B cell (primary cell): ENCODE measurements at regions not wholly inside any gene's neighbourhood (a gene's known extent, or its start where the extent isn't known, plus 50 kb on each side); places are given as distances from the start of the nearest gene placed in this dataset.

Experiments used
- ATAC-seq: fragments of 200-7000 bp; cut with Tn5 transposase; one replicate; pipeline ENCODE4 v1.10.0; 2021; ENCODE audit warnings: low read depth, mild to moderate bottlenecking, moderate number of reproducible peaks, moderate library complexity
- CTCF ChIA-PET: fragments of 350-600 bp; sonication (Branson Sonifier 250); formaldehyde crosslinking; loops from one replicate; lab custom pipeline; 2021; ENCODE audit warnings: antibody characterized with exemption, inconsistent platforms; lab: Charles Lee
- POLR2A ChIA-PET: fragments of 350-600 bp; sonication (Branson Sonifier 250); formaldehyde crosslinking; loops from one replicate; lab custom pipeline; 2021; ENCODE audit warnings: antibody characterized with exemption; lab: Charles Lee
- DNase-seq: peaks from one replicate; pipeline ENCODE4 v3.0.0; 2013
- H2AFZ ChIP-seq: 2 replicates; pipeline ENCODE4 v1.6.1; 2012; ENCODE audit warnings: mild to moderate bottlenecking, low read depth, low read length; ENCODE audit not compliant: insufficient read depth, poor library complexity, severe bottlenecking
- H3K27ac ChIP-seq, 2 donors: 1 replicate in 1 of 2; 2 replicates in 1 of 2; pipeline ENCODE4 v1.5.1; 2012 to 2013; ENCODE audit warnings: low read length in 2 of 2, mild to moderate bottlenecking in 2 of 2, moderate library complexity in 1 of 2
- H3K27me3 ChIP-seq, 4 experiments: fragments of 200-600 bp in 1 of 4; sonication (generic) in 1 of 4; replicated peaks in 1 of 4; 1 replicate in 2 of 4; 2 replicates in 2 of 4; pipeline versions ENCODE4 v1.6.1 to v1.7.0; 2013 to 2016; ENCODE audit warnings: low read length in 3 of 4, mild to moderate bottlenecking in 2 of 4, mixed read lengths in 1 of 4, moderate library complexity in 1 of 4; ENCODE audit not compliant: insufficient read depth in 4 of 4, control insufficient read depth in 3 of 4; ENCODE audit errors: control extremely low read depth in 1 of 4
- H3K36me3 ChIP-seq, 2 experiments: replicated peaks in 1 of 2; 1 replicate in 1 of 2; 2 replicates in 1 of 2; pipeline versions ENCODE4 v1.6.1 to v1.7.1; 2013; ENCODE audit warnings: low read length in 1 of 2; ENCODE audit not compliant: insufficient read depth in 2 of 2, control insufficient read depth in 1 of 2; ENCODE audit errors: control extremely low read depth in 1 of 2, extremely low read depth in 1 of 2
- H3K4me1 ChIP-seq, 2 donors: fragments of 200-600 bp in 1 of 2; sonication (generic) in 1 of 2; 1 replicate in 1 of 2; 2 replicates in 1 of 2; pipeline versions ENCODE4 v1.5.1 to v1.6.1; 2013 to 2017; ENCODE audit warnings: low read length in 2 of 2; ENCODE audit not compliant: control insufficient read depth in 2 of 2, insufficient read depth in 2 of 2
- H3K4me2 ChIP-seq: replicated peaks from 2 replicates; pipeline ENCODE3; 2012; ENCODE audit warnings: mild to moderate bottlenecking, low read depth, low read length; ENCODE audit not compliant: poor library complexity, severe bottlenecking
- H3K4me3 ChIP-seq, 5 experiments: fragments of 200-600 bp in 1 of 5; sonication (generic) in 1 of 5; 1 replicate in 3 of 5; 2 replicates in 2 of 5; pipeline versions ENCODE4 v1.5.1 to v1.7.0; 2011 to 2016; ENCODE audit warnings: low read length in 4 of 5, mild to moderate bottlenecking in 4 of 5, low read depth in 2 of 5, control low read depth in 1 of 5, moderate library complexity in 1 of 5; ENCODE audit not compliant: insufficient read depth in 1 of 5; ENCODE audit errors: control extremely low read depth in 1 of 5, extremely low read depth in 1 of 5
- H3K79me2 ChIP-seq: fragments of 200-600 bp; sonication (generic); one replicate; pipeline ENCODE4 v1.6.0; 2016; ENCODE audit warnings: low read length; ENCODE audit not compliant: control insufficient read depth, insufficient read depth
- H3K9ac ChIP-seq: fragments of 200-600 bp; sonication (generic); 2 replicates; pipeline ENCODE4 v1.6.1; 2017; ENCODE audit warnings: mild to moderate bottlenecking, low read length, moderate library complexity
- H3K9me3 ChIP-seq, 3 donors: one replicate each; pipeline versions ENCODE4 v1.6.1 to v1.7.1; 2013; ENCODE audit warnings: low read length in 2 of 3; ENCODE audit not compliant: control insufficient read depth in 2 of 3, insufficient read depth in 1 of 3; ENCODE audit errors: control extremely low read depth in 1 of 3
- H4K20me1 ChIP-seq: 2 replicates; pipeline ENCODE4 v1.6.0; 2012; ENCODE audit warnings: mild to moderate bottlenecking, low read length; ENCODE audit not compliant: insufficient read depth, control insufficient read depth, poor library complexity, severe bottlenecking
- H3K27ac Mint-ChIP-seq: one replicate; pipeline ENCODE4 v1.8.0; 2021; ENCODE audit warnings: mixed read lengths
- H3K27me3 Mint-ChIP-seq: one replicate; pipeline ENCODE4 v1.8.0; 2021; ENCODE audit warnings: mixed read lengths
- H3K4me1 Mint-ChIP-seq: one replicate; pipeline ENCODE4 v1.8.0; 2021; ENCODE audit warnings: mixed read lengths
- H3K4me3 Mint-ChIP-seq: one replicate; pipeline ENCODE4 v1.8.0; 2021; ENCODE audit warnings: mixed read lengths
- H3K9me3 Mint-ChIP-seq: one replicate; pipeline ENCODE4 v1.8.0; 2022; ENCODE audit warnings: mixed read lengths; ENCODE audit not compliant: insufficient read depth
- EZH2 ChIP-seq: IDR thresholded peaks from 2 replicates; pipeline ENCODE4 v1.6.1; 2012; ENCODE audit warnings: borderline replicate concordance, low read depth, mild to moderate bottlenecking, moderate library complexity, low read length; ENCODE audit not compliant: insufficient read depth, poor library complexity, severe bottlenecking
- WGBS: methylation state at CpG from one replicate; pipeline ENCODE4 v1.1.5; 2013; ENCODE audit warnings: missing lambda C conversion rate; ENCODE audit not compliant: insufficient coverage; 5-methylcytosine and 5-hydroxymethylcytosine counted together
- intact Hi-C: fragments of 100-400 bp; cut with micrococcal nuclease; formaldehyde crosslinking; loops from one replicate; pipeline ENCODE4 v1.10.0; 2022
- TF ChIP-seq, protein P1 (sequence below): fragments of 200-600 bp; IDR thresholded peaks from one replicate; pipeline ENCODE4 v1.8.0; 2022; ENCODE audit warnings: antibody characterized with exemption, mild to moderate bottlenecking

DNA sequence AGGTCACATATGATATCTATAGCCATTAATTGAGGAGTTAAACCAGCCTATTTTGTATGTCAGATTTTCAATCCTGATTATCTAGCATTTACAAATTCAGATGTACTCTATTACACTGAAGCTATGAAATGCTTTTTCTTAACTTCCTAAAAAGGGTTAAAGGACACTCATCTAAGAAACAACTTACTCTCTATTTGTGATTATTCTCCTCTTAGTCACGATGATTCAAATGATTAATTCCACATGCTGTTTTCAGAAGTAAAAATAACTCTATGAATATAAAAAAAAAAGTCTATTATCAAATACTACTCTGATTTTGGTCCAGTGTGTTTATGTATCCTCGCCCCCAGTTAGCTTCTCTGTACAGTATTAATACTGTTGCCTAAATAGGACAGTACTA, 1199.9 kb downstream of the GATA3 start:
- H3K9me3 Mint-ChIP-seq, result no peaks in the 10 kb centered on the region
- no peaks in the 10 kb centered on the region for H3K9me3 ChIP-seq
- WGBS, result no CpG with 5 or more reads among the region's 2 CpGs
- intact Hi-C loops, result no loop called here
- no peak overlapping the region for H2AFZ ChIP-seq
- H3K4me1 Mint-ChIP-seq, result no peaks in the 10 kb centered on the region
- H3K4me2 ChIP-seq, result no peak overlapping the region
- ChIA-PET POLR2A (no interaction called here), CTCF (interaction anchor here (0.6 kb wide), 1 partner anchor 1729 kb away, joined by 3 read pairs; no protein-coding TSS in a partner anchor)
- no peaks in the 10 kb centered on the region for H3K4me1 ChIP-seq
- H3K27ac Mint-ChIP-seq, result no peak overlapping the region
- no peak for TF ChIP-seq EZH2
- TF ChIP-seq, protein P1, sequence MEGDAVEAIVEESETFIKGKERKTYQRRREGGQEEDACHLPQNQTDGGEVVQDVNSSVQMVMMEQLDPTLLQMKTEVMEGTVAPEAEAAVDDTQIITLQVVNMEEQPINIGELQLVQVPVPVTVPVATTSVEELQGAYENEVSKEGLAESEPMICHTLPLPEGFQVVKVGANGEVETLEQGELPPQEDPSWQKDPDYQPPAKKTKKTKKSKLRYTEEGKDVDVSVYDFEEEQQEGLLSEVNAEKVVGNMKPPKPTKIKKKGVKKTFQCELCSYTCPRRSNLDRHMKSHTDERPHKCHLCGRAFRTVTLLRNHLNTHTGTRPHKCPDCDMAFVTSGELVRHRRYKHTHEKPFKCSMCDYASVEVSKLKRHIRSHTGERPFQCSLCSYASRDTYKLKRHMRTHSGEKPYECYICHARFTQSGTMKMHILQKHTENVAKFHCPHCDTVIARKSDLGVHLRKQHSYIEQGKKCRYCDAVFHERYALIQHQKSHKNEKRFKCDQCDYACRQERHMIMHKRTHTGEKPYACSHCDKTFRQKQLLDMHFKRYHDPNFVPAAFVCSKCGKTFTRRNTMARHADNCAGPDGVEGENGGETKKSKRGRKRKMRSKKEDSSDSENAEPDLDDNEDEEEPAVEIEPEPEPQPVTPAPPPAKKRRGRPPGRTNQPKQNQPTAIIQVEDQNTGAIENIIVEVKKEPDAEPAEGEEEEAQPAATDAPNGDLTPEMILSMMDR, result no peak
- no peak overlapping the region for H3K4me3 ChIP-seq
- H3K27ac ChIP-seq, result no peak overlapping the region
- H3K36me3 ChIP-seq, result no peaks in the 10 kb centered on the region
- no peak overlapping the region for H3K4me3 Mint-ChIP-seq
- ATAC-seq (no peak), DNase-seq (no peak)
- no peaks in the 10 kb centered on the region for H3K27me3 ChIP-seq
- H4K20me1 ChIP-seq, result no peaks in the 10 kb centered on the region
- no peaks in the 10 kb centered on the region for H3K27me3 Mint-ChIP-seq
- H3K79me2 ChIP-seq, result no peaks in the 10 kb centered on the region
- no peak overlapping the region for H3K9ac ChIP-seq

DNA sequence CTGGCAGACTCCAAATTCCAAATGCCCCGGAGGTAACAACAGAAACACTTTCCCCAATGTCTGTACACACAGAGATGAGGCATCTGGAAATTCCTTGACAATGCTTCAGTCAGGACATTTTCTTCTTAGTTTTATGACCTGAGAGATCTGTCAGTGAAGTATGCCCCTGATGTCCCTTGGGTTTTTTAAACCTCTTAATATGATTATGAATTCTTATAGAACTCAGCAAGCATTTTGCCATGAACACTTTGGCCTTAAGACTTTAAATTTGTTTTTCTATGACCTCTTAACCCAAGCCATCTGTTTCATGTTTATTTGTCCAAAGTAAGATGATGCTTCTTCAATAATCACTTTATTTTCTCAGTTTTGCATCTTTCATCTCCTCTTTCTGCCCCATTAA, 1206.2 kb downstream of the GATA3 start:
- Mint-ChIP-seq H3K9me3 (no peaks in the 10 kb centered on the region), H3K27ac (no peak overlapping the region), H3K4me1 (no peaks in the 10 kb centered on the region), H3K4me3 (no peak overlapping the region), H3K27me3 (peaks cover 2% of the 10 kb centered on the region)
- Histone ChIP-seq H3K9me3 (no peaks in the 10 kb centered on the region), H3K4me1 (no peaks in the 10 kb centered on the region), H4K20me1 (no peaks in the 10 kb centered on the region), H2AFZ (no peak overlapping the region), H3K9ac (no peak overlapping the region), H3K27ac (no peak overlapping the region), H3K79me2 (no peaks in the 10 kb centered on the region), H3K36me3 (no peaks in the 10 kb centered on the region), H3K27me3 (no peaks in the 10 kb centered on the region), H3K4me3 (no peak overlapping the region), H3K4me2 (no peak overlapping the region)
- no peak for ATAC-seq
- CTCF ChIA-PET, result no interaction called here
- no peak for TF ChIP-seq EZH2
- TF ChIP-seq, protein P1, result no peak
- POLR2A ChIA-PET, result no interaction called here
- intact Hi-C loops, result no loop called here
- no CpG with 5 or more reads among the region's 1 CpG for WGBS
- no peak for DNase-seq
